NCI-H1105 (cell line): ENCODE measurements at regions not wholly inside any gene's neighbourhood (a gene's known extent, or its start where the extent isn't known, plus 50 kb on each side); places are given as distances from the start of the nearest gene placed in this dataset.
"Not testable (repeated sequence)": the region's sequence is repeated elsewhere in the genome, so short reads cannot be mapped to it uniquely, and the experiment has no call there.

Source experiments
- DNase-seq: peaks from one replicate; lab custom pipeline; 2025; lab: John Stamatoyannopoulos, UW

- DNase-seq = not testable (repeated sequence)
Observed at GRCh38 chr2:95727420-95727819, 135.6 kb downstream of the TRIM43 start.

- DNase-seq = peak; percentile 69
Observed at GRCh38 chr2:95728878-95729596, 137.2 kb downstream of the TRIM43 start.

GRCh38 chr2:95729597-95729955 lies 137.8 kb downstream of the TRIM43 start:
- no peak for DNase-seq

GRCh38 chr2:95730813-95731212 lies 139.0 kb downstream of the TRIM43 start:
- DNase-seq = no peak

GRCh38 chr2:95734976-95735890 lies 143.4 kb downstream of the TRIM43 start:
- no peak for DNase-seq

GRCh38 chr2:95738301-95738700 lies 146.5 kb downstream of the TRIM43 start:
- DNase-seq = no peak

GRCh38 chr2:95752126-95752525 lies 160.3 kb downstream of the TRIM43 start:
- peak; percentile 61 for DNase-seq

- DNase-seq = not testable (repeated sequence)
Observed at GRCh38 chr2:95753812-95754211, 162.0 kb downstream of the TRIM43 start.

GRCh38 chr2:95754213-95754612 lies 162.4 kb downstream of the TRIM43 start:
- DNase-seq = not testable (repeated sequence)

GRCh38 chr2:95754819-95755563 lies 163.2 kb downstream of the TRIM43 start:
- not testable (repeated sequence) for DNase-seq

GRCh38 chr2:95755956-95756669 lies 164.3 kb downstream of the TRIM43 start:
- DNase-seq = not testable (repeated sequence)

GRCh38 chr2:95757988-95758387 lies 166.2 kb downstream of the TRIM43 start:
- no peak for DNase-seq

GRCh38 chr2:95759481-95760246 lies 167.9 kb downstream of the TRIM43 start:
- no peak for DNase-seq

- DNase-seq = no peak
Observed at GRCh38 chr2:95760806-95761525, 169.2 kb downstream of the TRIM43 start.

GRCh38 chr2:95761556-95761955 lies 169.8 kb downstream of the TRIM43 start:
- no peak for DNase-seq

GRCh38 chr2:95762023-95763021 lies 170.5 kb downstream of the TRIM43 start:
- not testable (repeated sequence) for DNase-seq

GRCh38 chr2:95763074-95763473 lies 171.3 kb downstream of the TRIM43 start:
- not testable (repeated sequence) for DNase-seq

- DNase-seq = not testable (repeated sequence)
Observed at GRCh38 chr2:95764966-95765365, 173.2 kb downstream of the TRIM43 start.
